K562 (cell line): ENCODE measurements at regions not wholly inside any gene's neighbourhood (a gene's known extent, or its start where the extent isn't known, plus 50 kb on each side); places are given as distances from the start of the nearest gene placed in this dataset.

ENCODE experiments used
- ATAC-seq: fragments of 200-7000 bp; cut with Tn5 transposase; 3 replicates; pipeline ENCODE4 v1.9.1; 2020; ENCODE audit warnings: moderate library complexity
- BruUV-seq: library from RNA; stranded (reverse); fragments of 400-500 nt; replicated peaks from 2 replicates; lab custom pipeline; 2021; lab: Mats Ljungman, UMichigan
- CTCF ChIA-PET: fragments of 300-600 bp; formaldehyde crosslinking; extraction: SDS; loops from one replicate; lab custom pipeline; 2021; ENCODE audit warnings: low intra/inter-chr PET ratio; lab: Yijun Ruan, JAX
- POLR2A ChIA-PET: fragments of 300-600, 350-650 bp; sonication (Branson Sonifier 250); formaldehyde crosslinking; extraction: SDS; loops from one replicate; lab custom pipeline; 2021; ENCODE audit warnings: antibody characterized with exemption, inconsistent platforms; lab: Yijun Ruan, JAX
- DNase-seq, 4 experiments: peaks; one replicate each; pipeline versions ENCODE4 v3.0.0 to v3.0.0-alpha.2; 2011 to 2018; ENCODE audit warnings: low spot score in 3 of 4, mixed read lengths in 3 of 4; ENCODE audit errors: extremely low read depth in 1 of 4
- FAIRE-seq: peaks from 2 replicates; lab custom pipeline; 2011; peaks lifted over from hg19 to GRCh38; lab: Jason Lieb, UNC
- H2AFZ ChIP-seq: 2 replicates; pipeline ENCODE4 v1.6.0; 2011; ENCODE audit warnings: low read depth, low read length, control low read depth, inconsistent platforms
- H3K27ac ChIP-seq: fragments of 200-600 bp; 3 replicates; pipeline ENCODE4 v1.8.0; 2011; ENCODE audit warnings: low read depth, mild to moderate bottlenecking, control low read depth, inconsistent platforms, low read length, moderate library complexity, mixed read lengths; ENCODE audit errors: extremely low read depth
- H3K27me3 ChIP-seq, 2 experiments: fragments of 300-600 bp in 1 of 2; 2 replicates in 1 of 2; 3 replicates in 1 of 2; pipeline versions ENCODE4 v1.6.0 to v1.8.0; 2011; ENCODE audit warnings: inconsistent platforms in 2 of 2, low read length in 2 of 2, mild to moderate bottlenecking in 1 of 2, mixed read lengths in 1 of 2, moderate library complexity in 1 of 2; ENCODE audit not compliant: control insufficient read depth in 2 of 2, insufficient read depth in 2 of 2
- H3K36me3 ChIP-seq: fragments of 300-600 bp; 3 replicates; pipeline ENCODE4 v1.8.0; 2011; ENCODE audit warnings: mild to moderate bottlenecking, low read length, inconsistent platforms; ENCODE audit not compliant: control insufficient read depth, insufficient read depth
- H3K4me1 ChIP-seq, 2 experiments: fragments of 200-600 bp in 1 of 2; replicated peaks in 1 of 2; 2 replicates in 1 of 2; 3 replicates in 1 of 2; pipeline versions ENCODE4 v1.5.1 to v1.8.0; 2011; ENCODE audit warnings: inconsistent platforms in 2 of 2, low read length in 2 of 2, mild to moderate bottlenecking in 1 of 2, mixed read lengths in 1 of 2, moderate library complexity in 1 of 2; ENCODE audit not compliant: control insufficient read depth in 2 of 2, insufficient read depth in 2 of 2
- H3K4me2 ChIP-seq: 2 replicates; pipeline ENCODE4 v1.6.1; 2011; ENCODE audit warnings: low read length, control low read depth, inconsistent platforms, mixed read lengths; ENCODE audit not compliant: insufficient read depth
- H3K4me3 ChIP-seq: fragments of 200-600 bp; sonication (generic), shearing (Covaris generic); 2 replicates; pipeline ENCODE4 v1.5.1; 2016; ENCODE audit warnings: control low read depth, inconsistent platforms
- H3K79me2 ChIP-seq: fragments of 200-600 bp; 3 replicates; pipeline ENCODE4 v1.8.0; 2011; ENCODE audit warnings: low read length, inconsistent platforms; ENCODE audit not compliant: control insufficient read depth, insufficient read depth
- H3K9ac ChIP-seq, 2 experiments: 2 replicates each; pipeline versions ENCODE4 v1.6.0 to v1.6.1; 2011; ENCODE audit warnings: low read depth in 2 of 2, low read length in 2 of 2, control low read depth in 1 of 2, inconsistent platforms in 1 of 2, mild to moderate bottlenecking in 1 of 2, mixed read lengths in 1 of 2; ENCODE audit not compliant: insufficient read depth in 1 of 2
- H3K9me1 ChIP-seq: one replicate; pipeline ENCODE4 v1.6.0; 2011; ENCODE audit warnings: inconsistent platforms, mild to moderate bottlenecking, low read length, moderate library complexity; ENCODE audit not compliant: control insufficient read depth, insufficient read depth
- H3K9me3 ChIP-seq: replicated peaks from 2 replicates; pipeline ENCODE4 v1.5.1; 2011; ENCODE audit warnings: low read depth, low read length, inconsistent platforms; ENCODE audit not compliant: control insufficient read depth, insufficient read depth
- H4K20me1 ChIP-seq: replicated peaks from 2 replicates; pipeline ENCODE4 v1.6.1; 2011; ENCODE audit warnings: low read length, inconsistent platforms, mixed read lengths; ENCODE audit not compliant: control insufficient read depth, insufficient read depth
- BACH1 ChIP-seq: fragments of 200-800 bp; sonication (Bioruptor generic); IDR thresholded peaks from 2 replicates; pipeline ENCODE4 v1.6.1; 2016; ENCODE audit warnings: missing genetic modification characterization, missing compliant biosample characterization
- BDP1 ChIP-seq: IDR thresholded peaks from 3 replicates; pipeline ENCODE4 v1.6.1; 2011; ENCODE audit not compliant: insufficient read length, insufficient read depth
- CHD2 ChIP-seq: IDR thresholded peaks from 2 replicates; pipeline ENCODE4 v1.6.1; 2011; ENCODE audit warnings: low read depth, low read length
- DLX4 ChIP-seq: fragments of 250-450 bp; sonication (Bioruptor Pico); IDR thresholded peaks from 2 replicates; pipeline ENCODE4 v1.6.1; 2021; ENCODE audit warnings: mild to moderate bottlenecking
- ETV5 ChIP-seq: sonication (generic); formaldehyde crosslinking; IDR thresholded peaks from 2 replicates; pipeline ENCODE4 v1.4.0; 2020; ENCODE audit warnings: low read depth, mild to moderate bottlenecking, missing genetic modification reagents
- ETV6 ChIP-seq, 3 experiments: fragments of 150-350 bp in 1 of 3; sonication (generic) in 1 of 3; formaldehyde crosslinking in 1 of 3; IDR thresholded peaks; 2 replicates each; pipeline versions ENCODE4 v1.6.1 to v1.8.0; 2014 to 2022; ENCODE audit warnings: borderline replicate concordance in 2 of 3, low read depth in 2 of 3, antibody characterized with exemption in 1 of 3, low read length in 1 of 3, mild to moderate bottlenecking in 1 of 3, missing genetic modification reagents in 1 of 3
- FOXJ3 ChIP-seq: sonication (generic); formaldehyde crosslinking; IDR thresholded peaks from 2 replicates; pipeline ENCODE4 v1.4.0; 2020; ENCODE audit warnings: mild to moderate bottlenecking, missing genetic modification reagents
- IRF2 ChIP-seq: sonication (generic); formaldehyde crosslinking; IDR thresholded peaks from 2 replicates; pipeline ENCODE4 v1.8.1; 2022; ENCODE audit warnings: mild to moderate bottlenecking, missing genetic modification reagents
- MCM2 ChIP-seq: fragments of 450-650 bp; IDR thresholded peaks from 2 replicates; pipeline ENCODE4 v1.6.1; 2017; ENCODE audit warnings: low read depth, mild to moderate bottlenecking
- MCM3 ChIP-seq: fragments of 450-650 bp; IDR thresholded peaks from 2 replicates; pipeline ENCODE4 v1.6.1; 2016
- MEIS2 ChIP-seq: fragments of 450-650 bp; IDR thresholded peaks from 2 replicates; pipeline ENCODE4 v1.6.1; 2014; ENCODE audit warnings: mild to moderate bottlenecking; ENCODE audit not compliant: partially characterized antibody
- NFXL1 ChIP-seq: fragments of 450-650 bp; formaldehyde crosslinking; IDR thresholded peaks from 2 replicates; pipeline ENCODE4 v1.4.0; 2021; ENCODE audit warnings: mild to moderate bottlenecking
- PHF21A ChIP-seq: fragments of 450-650 bp; IDR thresholded peaks from 2 replicates; pipeline ENCODE4 v1.6.1; 2017; ENCODE audit warnings: low read depth, borderline replicate concordance
- RBM22 ChIP-seq: fragments of 200-400 bp; formaldehyde crosslinking; IDR thresholded peaks from 2 replicates; pipeline ENCODE4 v1.6.1; 2018; ENCODE audit warnings: low read length, low read depth; ENCODE audit not compliant: poor library complexity, severe bottlenecking
- SAP30 ChIP-seq: fragments of 200-600 bp; sonication (generic); IDR thresholded peaks from 2 replicates; pipeline ENCODE4 v1.6.1; 2012; ENCODE audit warnings: borderline replicate concordance, low read depth, mild to moderate bottlenecking, moderate library complexity, low read length, control low read depth, inconsistent platforms; ENCODE audit not compliant: insufficient read depth, poor library complexity, severe bottlenecking
- SP2 ChIP-seq: IDR thresholded peaks from 2 replicates; pipeline ENCODE4 v1.6.1; 2011; ENCODE audit warnings: mild to moderate bottlenecking, low read depth, low read length, moderate library complexity; ENCODE audit not compliant: poor library complexity, severe bottlenecking; ENCODE audit errors: extremely low read depth
- TEAD2 ChIP-seq: fragments of 450-650 bp; IDR thresholded peaks from 2 replicates; pipeline ENCODE4 v1.6.1; 2016; ENCODE audit warnings: missing genetic modification characterization, control low read depth, missing compliant biosample characterization
- XRCC3 ChIP-seq: fragments of 450-650 bp; IDR thresholded peaks from 2 replicates; pipeline ENCODE4 v1.6.1; 2017; ENCODE audit warnings: mild to moderate bottlenecking, moderate library complexity
- ZNF134 ChIP-seq: fragments of 250-450 bp; sonication (Bioruptor Pico); conservative IDR thresholded peaks from 2 replicates; pipeline ENCODE4 v1.4.0; 2020
- WGBS: fragments of 100-300 bp; shearing (Covaris generic); methylation state at CpG from one replicate; pipeline ENCODE4 v1.1.6; 2016; ENCODE audit warnings: low coverage, mixed read lengths; ENCODE audit not compliant: insufficient coverage; ENCODE audit errors: missing lambda C conversion rate; 5-methylcytosine and 5-hydroxymethylcytosine counted together
- in situ Hi-C: fragments of 300-500 bp; cut with MboI; formaldehyde crosslinking; loops from 4 replicates; pipeline ENCODE4 v1.15.0; 2018; ENCODE audit warnings: inconsistent platforms, mixed read lengths
- intact Hi-C: fragments of 100-400 bp; cut with micrococcal nuclease; formaldehyde crosslinking; loops from 2 replicates; pipeline ENCODE4 v1.14.2; 2022
- TF ChIP-seq, protein P1 (sequence below): IDR thresholded peaks from 2 replicates; pipeline ENCODE4 v1.6.1; 2014; ENCODE audit warnings: antibody characterized with exemption
- TF ChIP-seq, protein P2 (sequence below): sonication (generic); IDR thresholded peaks from 2 replicates; pipeline ENCODE4 v1.6.1; 2016

DNA sequence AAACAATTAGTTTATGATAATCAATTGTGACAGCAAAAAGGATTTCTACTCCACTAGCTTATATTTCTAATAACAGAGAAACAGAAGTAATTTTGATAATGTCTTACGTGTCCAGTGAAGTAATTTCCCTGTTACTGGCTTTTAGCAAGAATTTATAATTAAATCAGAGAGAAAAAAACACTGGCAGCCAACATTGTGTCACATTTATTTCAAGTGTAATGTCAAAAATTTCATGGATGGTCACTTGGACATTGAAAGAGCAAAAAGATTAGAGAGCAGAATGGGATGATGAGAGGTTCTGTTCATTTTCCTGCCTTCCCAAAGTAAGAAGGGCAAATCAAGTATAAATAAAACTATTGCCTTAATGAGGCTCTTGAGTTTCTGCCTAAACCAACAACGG, 239.3 kb upstream of the SEMA6A start (continued):
- TF ChIP-seq MEIS2 = no peak
- TF ChIP-seq SP2 = no peak
- no peak for TF ChIP-seq FOXJ3 (CRISPR knock-in tag)
- no peak for TF ChIP-seq PHF21A

DNA sequence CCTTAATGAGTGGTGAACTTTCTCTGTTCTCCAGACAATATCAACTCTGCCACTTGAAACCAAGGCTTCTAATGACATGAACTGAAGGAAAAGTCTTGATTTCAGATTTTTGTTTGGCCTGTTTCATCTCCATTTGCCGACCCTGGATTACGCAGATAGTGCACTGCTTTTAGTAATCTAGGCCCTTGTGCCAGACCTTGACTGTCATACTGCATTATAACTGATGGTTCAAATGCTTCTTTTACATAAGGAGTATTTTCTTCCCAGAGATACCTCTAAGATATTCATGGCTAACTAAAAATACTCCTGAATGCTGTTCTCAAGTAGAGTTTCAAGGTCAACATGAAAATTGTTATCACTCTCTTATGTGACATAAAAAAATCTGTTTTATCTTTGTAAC, 238.7 kb upstream of the SEMA6A start:
- FAIRE-seq = no peak
- Histone ChIP-seq H3K4me1 (no peaks in the 10 kb centered on the region), H3K9ac (no peak overlapping the region), H3K27ac (no peak overlapping the region), H3K4me2 (no peak overlapping the region), H3K9me3 (no peaks in the 10 kb centered on the region), H4K20me1 (no peaks in the 10 kb centered on the region), H3K27me3 (no peaks in the 10 kb centered on the region), H3K9me1 (no peaks in the 10 kb centered on the region), H3K79me2 (no peaks in the 10 kb centered on the region), H2AFZ (no peak overlapping the region), H3K4me3 (no peak overlapping the region), H3K36me3 (no peaks in the 10 kb centered on the region)
- intact Hi-C loops = no loop called here
- ChIA-PET POLR2A (no interaction called here), CTCF (no interaction called here)
- WGBS = 0% methylated on average over 2 of the region's 2 CpGs
- in situ Hi-C loops = no loop called here
- no peak for DNase-seq
- BruUV-seq = no TSS peak
- TF ChIP-seq, protein P1, sequence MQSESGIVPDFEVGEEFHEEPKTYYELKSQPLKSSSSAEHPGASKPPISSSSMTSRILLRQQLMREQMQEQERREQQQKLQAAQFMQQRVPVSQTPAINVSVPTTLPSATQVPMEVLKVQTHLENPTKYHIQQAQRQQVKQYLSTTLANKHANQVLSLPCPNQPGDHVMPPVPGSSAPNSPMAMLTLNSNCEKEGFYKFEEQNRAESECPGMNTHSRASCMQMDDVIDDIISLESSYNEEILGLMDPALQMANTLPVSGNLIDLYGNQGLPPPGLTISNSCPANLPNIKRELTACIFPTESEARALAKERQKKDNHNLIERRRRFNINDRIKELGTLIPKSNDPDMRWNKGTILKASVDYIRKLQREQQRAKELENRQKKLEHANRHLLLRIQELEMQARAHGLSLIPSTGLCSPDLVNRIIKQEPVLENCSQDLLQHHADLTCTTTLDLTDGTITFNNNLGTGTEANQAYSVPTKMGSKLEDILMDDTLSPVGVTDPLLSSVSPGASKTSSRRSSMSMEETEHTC = no peak
- TF ChIP-seq XRCC3 (no peak), MCM3 (no peak), SAP30 (no peak), ETV5 (no peak), BDP1 (no peak), MCM2 (no peak), TEAD2 (tag) (no peak), RBM22 (no peak), IRF2 (CRISPR knock-in tag) (no peak), DLX4 (CRISPR knock-in tag) (no peak), ZNF134 (CRISPR knock-in tag) (no peak), BACH1 (tag) (no peak), ETV6 (IDR thresholded peaks at IDR 0.05; ENCODE audit: borderline replicate concordance in 1 of 2, low read depth in 2 of 2, low read length in 1 of 2) (no peak), ETV6 (CRISPR knock-in tag; IDR thresholded peaks at IDR 0.05; ENCODE audit: borderline replicate concordance) (no peak), CHD2 (no peak), NFXL1 (CRISPR knock-in tag) (no peak)
- TF ChIP-seq, protein P2, sequence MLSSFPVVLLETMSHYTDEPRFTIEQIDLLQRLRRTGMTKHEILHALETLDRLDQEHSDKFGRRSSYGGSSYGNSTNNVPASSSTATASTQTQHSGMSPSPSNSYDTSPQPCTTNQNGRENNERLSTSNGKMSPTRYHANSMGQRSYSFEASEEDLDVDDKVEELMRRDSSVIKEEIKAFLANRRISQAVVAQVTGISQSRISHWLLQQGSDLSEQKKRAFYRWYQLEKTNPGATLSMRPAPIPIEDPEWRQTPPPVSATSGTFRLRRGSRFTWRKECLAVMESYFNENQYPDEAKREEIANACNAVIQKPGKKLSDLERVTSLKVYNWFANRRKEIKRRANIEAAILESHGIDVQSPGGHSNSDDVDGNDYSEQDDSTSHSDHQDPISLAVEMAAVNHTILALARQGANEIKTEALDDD = no peak
- ATAC-seq = no peak
